Left lobe of liver (tissue), 2 donors: ENCODE measurements at regions not wholly inside any gene's neighbourhood (a gene's known extent, or its start where the extent isn't known, plus 50 kb on each side); places are given as distances from the start of the nearest gene placed in this dataset.
A peak's percentile ranks its signal among the peaks of the same experiment; 100 is the strongest.
"Not testable (repeated sequence)": the region's sequence is repeated elsewhere in the genome, so short reads cannot be mapped to it uniquely, and the experiment has no call there.

Experiments used
- ATAC-seq: fragments of 200-7000 bp; cut with Tn5 transposase; one replicate; pipeline ENCODE4 v1.9.1; 2020; ENCODE audit warnings: mild to moderate bottlenecking, moderate library complexity
- DNase-seq: peaks from one replicate; pipeline ENCODE4 v3.0.0-alpha.2; 2020; ENCODE audit warnings: low spot score
- donor health status: DM: no; HTN: no; CAD: no; lungs with moderate emphysema.
- donor health status: DM: no; HTN: yes; CAD: no.

DNA sequence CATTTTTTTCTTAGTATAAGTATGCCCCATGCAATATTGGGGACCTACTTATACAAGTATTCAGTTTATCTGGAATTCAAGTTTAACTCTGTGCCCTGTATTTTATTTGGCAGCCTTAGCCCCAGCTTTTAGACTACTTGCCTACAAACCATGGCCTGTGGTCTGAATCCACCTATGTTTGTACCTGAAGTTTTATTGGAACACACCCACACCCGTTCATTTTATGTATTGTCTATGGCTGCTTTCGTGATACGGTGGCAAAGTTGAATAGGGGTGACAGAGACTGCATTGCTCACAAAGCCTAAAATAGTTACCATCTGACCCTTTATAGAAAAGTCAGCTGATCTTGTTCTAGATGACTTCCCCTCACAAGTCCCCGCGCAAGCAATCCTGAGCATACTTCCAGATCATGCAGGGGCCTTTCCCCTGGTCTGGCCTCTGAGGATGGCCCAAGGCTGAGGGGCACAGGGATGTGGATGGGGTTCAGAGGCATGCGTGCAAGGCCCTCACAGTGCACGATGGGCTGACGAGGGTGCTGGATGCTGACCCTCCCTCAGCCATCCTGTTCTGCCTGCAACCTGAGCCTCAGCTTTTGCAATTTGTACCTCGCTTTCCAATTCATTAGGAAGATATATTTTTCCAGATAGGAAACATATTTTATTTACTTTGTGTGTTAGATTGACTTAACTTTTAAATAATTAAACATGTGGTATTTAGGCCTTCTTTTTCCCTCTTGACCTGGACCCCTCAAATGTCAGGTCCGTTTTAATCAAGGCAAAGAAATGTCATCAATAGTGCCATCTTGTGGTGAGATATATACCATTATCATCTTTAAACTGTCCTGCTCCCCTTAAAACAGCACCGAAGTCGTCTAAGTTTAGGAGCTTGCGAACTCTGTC, 527.3 kb upstream of the CCDC196 start:
- DNase-seq (no peak), ATAC-seq (peak; percentile 77)

DNA sequence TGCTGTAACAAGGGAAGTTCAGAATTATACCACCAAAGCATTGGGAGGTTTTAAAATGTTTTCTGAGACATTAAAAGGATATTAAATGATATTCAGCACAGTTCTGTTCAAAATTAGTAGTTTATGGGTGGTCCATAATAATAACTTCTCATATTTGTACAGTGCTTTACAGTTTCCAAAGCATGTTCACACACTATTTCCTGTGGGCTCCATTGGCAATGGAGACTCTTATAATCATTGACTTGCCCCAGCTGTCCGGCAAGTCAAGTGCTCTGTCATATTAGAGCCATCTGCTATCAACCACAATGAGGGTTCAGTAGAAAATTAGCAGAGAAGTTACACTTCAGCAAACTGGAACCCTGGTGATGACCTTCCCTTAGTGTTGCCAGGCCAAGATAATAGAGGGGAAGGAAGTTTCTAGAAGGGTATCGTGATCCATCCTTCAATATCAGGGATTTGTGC, 526.6 kb upstream of the CCDC196 start:
- DNase-seq (no peak), ATAC-seq (no peak)

DNA sequence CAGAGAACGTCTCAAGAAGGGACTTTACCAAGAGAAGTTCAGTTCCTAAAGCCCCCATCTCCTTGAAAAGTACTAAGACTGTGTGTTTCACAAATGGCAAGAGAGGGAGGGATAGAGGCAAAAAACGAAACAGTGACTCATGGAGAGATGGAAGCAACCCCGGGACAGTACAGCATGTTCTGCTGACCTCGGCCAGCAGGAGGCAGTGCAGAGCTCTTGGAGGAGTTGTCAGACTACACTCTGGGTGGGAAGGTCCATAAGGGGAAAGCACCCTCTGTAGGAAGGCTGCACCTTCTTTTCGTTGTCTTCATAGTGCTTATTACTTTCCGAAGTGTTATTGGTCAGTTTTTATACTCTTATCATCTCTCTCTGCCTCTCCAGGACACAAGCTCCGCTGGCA, 525.2 kb upstream of the CCDC196 start:
- ATAC-seq = peak; percentile 64
- DNase-seq = peak; percentile 47

DNA sequence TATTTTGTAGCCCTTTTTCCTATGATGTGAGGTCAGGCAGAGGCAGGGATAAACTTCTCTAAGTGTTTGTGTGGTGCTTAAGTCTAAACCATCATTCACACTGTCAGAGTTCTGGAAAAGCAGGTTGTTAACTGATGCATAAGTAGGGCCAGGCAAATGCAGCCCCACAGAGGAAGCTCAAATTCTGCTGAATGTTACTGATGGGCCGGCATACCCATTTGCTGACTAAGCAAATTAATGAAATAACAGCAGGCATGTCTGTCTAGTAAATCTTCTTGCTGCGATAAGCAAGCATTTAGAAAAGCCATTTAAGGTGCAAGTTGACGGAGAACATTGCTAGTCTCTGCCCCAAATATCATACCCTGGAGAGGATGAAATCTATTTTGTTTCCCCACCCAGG, 523.2 kb upstream of the CCDC196 start:
- DNase-seq (no peak), ATAC-seq (no peak)

DNA sequence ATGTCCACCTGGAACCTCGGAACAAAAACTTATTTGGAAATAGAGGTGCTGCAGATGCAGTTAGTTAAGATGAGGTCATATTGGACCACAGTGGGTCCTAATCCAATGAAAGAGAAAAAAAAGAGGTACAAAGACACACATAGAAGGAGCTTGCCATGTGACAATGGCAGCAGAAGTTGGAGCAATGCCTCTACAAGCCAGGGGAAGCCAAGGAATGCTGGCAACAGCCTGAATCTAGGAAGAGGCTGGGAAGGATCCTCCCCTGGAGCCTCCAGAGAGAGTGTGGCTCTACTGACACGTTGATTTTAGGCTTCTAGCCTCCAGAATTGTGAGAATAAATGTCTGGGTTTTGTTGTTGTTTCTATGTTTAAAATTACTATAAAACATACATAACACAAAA, 521.8 kb upstream of the CCDC196 start:
- no peak for ATAC-seq

DNA sequence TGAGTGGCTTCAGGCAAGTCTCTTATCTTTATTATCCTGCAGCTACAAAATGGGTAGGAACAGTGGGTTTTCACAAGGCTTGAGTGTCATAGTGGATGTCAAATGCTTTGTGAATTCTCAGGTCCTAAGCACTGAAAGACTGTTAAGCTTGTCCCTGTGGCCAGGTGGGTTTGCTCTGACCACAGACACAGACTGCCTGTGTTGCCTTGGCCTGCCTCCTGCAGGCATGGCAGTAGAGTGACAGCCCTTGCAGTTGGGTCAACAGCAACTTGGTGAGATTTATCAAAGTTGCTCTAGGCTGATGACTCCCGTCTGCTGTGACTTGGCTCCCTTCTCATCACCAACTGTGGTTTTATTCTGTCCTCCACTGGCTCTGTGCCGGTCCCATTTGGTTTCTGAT, 520.0 kb upstream of the CCDC196 start:
- ATAC-seq = no peak
- no peak for DNase-seq

More for the DNA sequence above, 521.8 kb upstream of the CCDC196 start:
- no peak for DNase-seq

DNA sequence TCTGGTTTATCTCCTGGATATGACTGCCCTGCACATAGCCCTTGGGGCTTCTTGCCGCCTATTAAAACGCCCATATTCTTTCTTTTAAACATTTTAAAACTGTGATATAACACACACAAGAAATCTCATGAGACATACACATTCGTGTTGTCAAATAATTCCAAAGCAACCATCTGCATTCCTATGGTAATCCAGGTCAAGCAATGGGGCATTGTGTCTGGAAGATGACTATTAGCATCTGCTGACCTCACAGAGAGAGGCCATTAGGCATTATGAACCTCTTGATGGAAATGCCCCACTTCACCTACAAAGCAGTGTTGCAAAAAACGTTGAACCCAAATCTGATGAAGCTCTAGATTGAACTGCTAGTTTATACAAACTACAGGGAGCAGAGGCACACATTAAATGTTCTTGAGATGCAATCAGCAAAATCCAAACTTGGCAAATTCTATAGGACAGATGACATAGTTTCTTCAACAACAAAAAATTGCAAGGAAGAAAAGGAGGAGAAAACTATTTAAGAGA, 513.8 kb upstream of the CCDC196 start:
- no peak for ATAC-seq
- no peak for DNase-seq

DNA sequence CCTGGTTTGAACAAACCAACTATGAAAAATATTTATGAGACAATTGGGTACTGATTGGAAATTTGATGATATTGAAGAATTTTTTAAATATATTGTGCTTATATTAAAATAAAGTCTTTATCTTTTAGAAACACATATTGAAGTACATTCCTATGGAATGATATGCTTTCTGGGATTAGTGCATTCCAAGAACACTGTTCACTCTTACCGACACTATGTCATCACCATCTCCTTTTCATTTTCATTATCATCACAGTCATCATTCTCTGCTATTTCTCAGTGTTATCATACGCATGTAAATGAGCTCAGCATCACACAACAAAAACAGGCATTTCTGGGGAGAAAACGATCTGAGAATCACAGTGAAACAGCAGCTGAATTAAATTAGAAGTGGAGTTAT, 513.3 kb upstream of the CCDC196 start:
- DNase-seq (no peak), ATAC-seq (no peak)

DNA sequence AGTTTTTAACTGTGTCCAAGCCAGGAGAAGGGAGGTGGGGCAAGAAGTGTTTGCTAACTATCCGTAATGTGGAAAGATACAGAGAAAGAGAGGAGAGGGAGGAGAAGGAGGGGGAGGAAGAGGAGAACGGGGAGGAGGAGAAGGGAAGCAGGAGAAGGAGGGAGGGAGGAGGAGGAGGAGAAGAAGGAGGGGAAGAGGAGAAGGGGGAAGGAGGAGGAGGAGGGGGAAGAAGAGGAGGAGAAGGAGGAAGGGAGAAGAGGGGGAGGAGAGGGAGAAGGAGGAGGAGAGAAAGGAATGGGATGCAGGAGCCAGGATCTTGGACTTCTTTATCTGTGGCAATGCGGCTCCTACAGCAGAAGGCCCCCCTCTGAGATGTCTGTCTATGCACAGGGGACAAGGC, 510.3 kb upstream of the CCDC196 start:
- DNase-seq = no peak
- no peak for ATAC-seq

DNA sequence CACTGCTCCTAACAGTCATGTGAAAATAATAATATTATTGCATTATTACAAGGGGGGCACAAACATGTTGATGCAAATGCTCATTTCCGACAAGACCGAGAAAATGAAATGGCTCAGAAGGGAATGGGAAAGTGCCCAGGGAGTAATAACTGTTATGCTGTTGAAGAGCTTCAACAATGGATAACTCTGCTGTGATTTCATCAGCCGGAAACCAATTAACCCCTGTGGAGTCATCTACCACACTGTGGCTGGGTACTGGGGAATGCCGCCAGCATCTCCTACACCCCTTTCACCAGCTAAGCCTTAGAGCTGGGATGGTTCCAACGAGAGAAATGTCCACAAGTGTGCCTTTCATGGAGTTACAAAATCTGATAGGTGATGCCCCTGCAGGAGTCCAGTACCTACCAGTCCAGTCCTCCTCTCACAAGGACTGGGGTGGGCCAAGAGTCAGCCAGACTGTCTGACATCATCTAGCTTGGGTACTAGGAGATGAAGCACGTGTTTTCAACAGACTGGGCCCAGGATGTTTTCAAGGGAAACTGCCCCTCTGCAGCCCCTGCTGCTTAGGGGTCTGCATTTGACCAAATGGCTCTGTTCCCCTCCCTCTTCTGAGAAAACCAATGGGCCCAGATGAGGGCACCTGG, 509.3 kb upstream of the CCDC196 start:
- ATAC-seq (no peak), DNase-seq (no peak)

DNA sequence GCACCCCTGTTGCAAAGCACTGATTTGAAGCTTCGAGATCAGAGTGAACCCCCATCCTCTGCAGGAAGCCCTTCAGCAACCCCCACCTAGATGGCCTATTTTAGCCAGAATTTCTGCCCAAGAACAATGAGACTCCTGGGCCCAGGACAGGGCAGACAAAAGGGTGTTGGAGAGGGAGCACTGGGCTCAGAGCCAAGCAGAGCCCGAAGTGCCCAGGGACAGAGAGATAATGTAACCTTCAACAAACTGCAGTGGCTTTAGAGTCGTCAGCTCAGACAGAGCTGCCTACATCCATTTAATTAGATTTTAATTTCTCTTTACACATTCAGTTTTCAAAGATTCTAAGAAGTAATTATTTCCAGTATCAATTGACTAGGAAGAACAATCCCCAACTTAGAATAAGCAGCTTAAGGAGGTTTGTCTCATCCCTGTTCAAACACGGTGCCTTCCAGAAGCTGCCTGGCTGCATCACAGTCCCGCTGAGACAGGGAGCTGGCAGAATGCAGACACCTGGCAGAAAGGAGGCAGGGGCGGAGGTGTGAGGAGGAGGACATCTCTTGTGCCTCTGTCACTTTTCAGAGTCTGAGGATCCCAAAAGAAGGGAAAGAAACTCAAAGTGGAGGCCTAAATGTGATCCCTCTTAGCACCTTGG, 504.9 kb upstream of the CCDC196 start:
- DNase-seq (no peak), ATAC-seq (no peak)

DNA sequence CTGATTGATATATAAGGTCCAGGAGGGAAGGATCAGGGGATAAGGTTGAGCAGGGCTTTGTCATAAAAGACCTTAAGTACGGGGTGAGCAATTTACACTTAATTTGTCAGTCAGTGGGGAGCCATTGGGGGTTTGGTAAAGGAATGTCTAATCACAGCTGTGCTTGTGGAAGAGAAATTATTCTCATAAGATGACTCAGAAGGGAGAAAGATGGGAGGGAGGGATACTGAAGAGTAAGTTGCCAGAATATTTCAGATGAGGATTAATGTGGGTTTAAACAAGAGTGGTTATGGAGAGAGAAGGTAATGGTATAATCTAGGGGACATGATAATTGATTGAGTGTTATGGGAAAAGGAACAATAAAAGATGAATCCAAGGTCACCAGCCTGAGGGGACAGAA, 500.1 kb upstream of the CCDC196 start:
- DNase-seq (no peak), ATAC-seq (no peak)

DNA sequence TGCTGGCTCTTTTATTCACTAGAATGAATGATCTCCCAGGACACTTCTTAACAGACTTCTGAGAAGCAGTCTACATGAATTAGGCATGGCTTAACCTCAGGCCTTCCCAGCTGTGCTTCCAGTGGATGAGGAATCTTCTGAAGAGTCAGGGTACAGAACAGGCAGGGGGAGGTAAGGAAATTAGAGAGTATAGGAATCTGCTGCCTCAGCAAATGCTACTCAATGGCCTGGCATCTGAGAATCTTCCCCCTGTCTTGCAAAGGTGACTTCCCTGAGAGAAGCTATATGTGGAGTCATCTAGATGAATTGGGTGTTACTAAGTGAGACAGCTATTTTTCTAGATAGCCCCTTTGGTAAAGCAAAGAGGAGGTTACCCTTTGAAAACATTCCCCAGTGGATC, 496.2 kb upstream of the CCDC196 start:
- no peak for ATAC-seq

DNA sequence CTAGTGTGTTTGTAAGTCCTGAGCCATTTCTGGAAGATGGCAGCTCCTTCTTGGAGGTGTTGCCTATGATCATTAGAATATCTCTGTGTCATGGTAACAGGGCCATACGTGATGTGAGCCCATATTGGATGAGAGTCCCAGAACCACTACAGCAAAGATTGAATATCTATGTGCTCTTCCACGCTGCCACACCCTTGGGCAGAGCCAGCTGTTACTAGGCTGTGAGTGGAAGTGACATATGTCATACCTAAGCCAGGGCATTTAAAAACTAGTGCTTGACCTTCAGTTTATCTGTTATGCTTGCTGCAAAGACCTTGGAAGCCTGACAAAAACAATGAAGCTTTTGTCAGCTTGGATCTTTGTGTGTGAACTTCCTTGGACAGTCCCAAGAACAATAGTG, 495.1 kb upstream of the CCDC196 start:
- ATAC-seq (no peak), DNase-seq (no peak)

More for the DNA sequence above, 496.2 kb upstream of the CCDC196 start:
- no peak for DNase-seq

DNA sequence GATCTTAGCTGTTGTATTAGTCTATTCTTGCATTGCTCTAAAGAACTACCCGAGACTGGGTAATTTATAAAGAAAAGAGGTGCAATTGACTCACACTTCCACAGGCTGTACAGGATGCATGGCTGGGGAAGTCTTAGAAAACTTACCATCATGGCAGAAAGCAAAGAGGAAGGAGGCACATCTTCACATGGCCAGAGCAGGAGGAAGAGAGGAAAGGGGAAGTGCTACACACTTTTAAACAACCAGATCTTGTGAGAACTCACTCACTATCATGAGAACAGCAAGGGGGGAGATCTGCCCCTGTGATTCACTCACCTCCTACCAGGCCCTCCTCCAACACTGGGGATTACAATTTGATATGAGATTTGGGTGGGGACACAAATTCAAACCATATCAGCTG, 494.2 kb upstream of the CCDC196 start:
- peak; percentile 34 for ATAC-seq
- DNase-seq = not testable (repeated sequence)

DNA sequence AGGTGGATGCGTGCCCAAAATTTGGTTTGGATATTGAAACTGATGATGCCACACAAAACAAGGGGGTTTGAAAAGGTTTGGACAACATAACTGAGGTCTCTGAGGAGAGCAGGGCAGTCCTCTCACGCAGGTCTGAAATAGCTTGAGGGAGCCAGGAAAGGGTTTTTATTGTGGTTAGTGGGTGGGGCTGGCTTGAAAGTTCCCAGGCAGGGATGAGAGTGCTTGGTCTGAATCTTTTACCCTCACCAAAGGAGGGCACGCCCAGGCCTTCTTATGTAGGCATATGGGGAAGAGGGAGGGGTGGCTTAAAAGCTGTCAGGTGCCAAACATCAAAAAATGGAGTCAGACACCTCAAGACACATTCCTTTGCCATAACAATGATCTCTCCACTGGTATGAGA, 493.1 kb upstream of the CCDC196 start:
- DNase-seq (no peak), ATAC-seq (no peak)

DNA sequence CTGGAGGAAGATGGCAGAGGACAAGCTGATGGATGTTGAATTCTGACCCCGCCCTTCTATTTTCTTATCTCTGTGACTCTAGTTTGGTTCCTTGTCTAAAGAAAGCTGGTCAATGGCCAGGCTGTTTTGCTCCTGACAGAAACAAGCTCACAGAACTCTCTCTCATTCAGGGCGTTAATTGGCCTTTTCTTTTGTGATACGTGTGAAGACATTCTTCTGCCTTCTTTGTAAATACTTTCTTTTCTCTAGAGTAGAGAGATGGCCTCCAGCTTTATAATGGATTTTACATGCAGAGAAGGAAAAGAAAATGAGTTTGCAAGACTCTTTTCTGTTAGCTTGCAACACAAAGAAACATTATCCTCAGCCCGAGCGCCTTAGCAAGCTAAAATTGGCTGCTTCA, 492.2 kb upstream of the CCDC196 start:
- ATAC-seq = no peak
- DNase-seq = no peak

DNA sequence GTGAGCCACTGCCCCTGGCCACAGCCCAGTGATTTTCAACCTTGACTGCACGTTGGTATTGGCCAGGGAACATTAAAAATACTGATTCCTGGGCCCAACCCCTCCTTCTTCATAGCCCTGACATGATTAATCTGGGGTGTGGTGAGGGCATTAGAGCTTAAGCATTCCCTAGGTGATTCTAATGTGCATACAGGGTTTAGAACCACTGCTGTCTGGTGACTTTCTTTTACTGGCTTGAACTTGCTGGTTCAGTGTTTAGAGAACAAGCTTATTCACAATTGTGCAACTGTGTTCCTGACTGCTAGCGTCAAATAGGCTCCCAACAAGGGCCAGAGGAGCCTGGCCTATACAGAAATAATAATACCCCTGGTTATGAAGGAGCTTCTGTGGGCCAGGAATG, 488.8 kb upstream of the CCDC196 start:
- DNase-seq = no peak
- no peak for ATAC-seq

DNA sequence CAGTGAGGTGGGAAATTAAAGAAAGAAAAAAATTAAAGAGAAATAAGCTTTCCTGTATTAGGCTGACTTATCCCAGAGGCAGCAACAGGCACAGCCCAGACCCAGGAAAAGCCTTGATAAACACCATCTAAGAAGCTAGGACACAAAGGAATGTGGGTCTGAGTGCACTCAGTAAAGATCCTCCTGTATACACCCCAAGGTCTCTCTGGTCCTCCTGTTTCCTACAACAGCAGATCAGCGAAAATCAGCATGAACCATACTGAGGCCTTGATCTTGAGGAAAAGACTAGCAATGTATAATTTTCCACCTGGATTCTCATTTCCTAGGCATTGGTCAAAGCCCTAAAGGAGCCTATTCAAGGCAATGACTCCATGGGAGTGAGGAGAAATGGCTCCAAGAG, 486.3 kb upstream of the CCDC196 start:
- no peak for ATAC-seq
- DNase-seq = no peak

DNA sequence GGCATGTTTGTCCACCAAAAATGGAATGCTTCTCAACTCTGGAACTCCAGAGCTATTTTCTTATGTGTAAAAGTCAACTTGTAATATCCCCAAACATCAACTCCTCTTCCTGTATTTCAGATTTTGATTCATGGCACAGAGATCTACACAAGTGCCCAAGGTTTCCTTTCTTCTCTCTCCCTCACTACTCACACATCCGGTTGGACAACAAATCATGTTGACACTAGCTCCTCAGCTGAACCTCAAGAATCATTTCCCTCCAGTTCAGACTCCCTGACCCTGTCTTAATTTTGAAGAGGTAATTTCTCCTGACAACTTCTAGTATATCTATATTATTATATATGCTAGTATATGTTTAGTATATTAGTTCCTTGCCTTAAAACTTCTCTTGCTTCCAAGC, 485.4 kb upstream of the CCDC196 start:
- no peak for DNase-seq
- no peak for ATAC-seq

DNA sequence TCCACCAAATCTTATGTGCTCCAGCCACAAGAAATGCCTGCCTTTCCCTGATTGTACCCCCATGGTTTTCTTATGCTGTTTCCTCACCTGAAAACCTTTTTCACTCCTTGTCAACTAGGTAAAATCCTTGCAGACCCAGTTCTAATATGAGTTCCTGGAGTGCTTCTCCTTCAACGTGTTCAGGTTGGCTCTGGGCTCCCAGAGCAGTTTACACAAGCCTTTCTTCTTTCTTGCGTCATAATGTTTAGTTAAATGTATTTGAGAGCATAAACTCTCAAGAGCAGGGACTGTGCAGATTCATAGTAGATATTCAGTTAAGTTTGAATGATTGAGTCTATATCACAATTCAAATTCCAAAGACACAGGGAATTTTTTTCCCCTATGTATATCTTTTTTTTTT, 484.8 kb upstream of the CCDC196 start:
- DNase-seq = no peak
- no peak for ATAC-seq
